SK-N-MC (cell line): ENCODE measurements at regions not wholly inside any gene's neighbourhood (a gene's known extent, or its start where the extent isn't known, plus 50 kb on each side); places are given as distances from the start of the nearest gene placed in this dataset.

Experiments
- EZH2 ChIP-seq: fragments of 200-600 bp; sonication (generic); IDR thresholded peaks from one replicate; pipeline ENCODE4 v1.6.1; 2017; ENCODE audit warnings: antibody characterized with exemption
- FOXP2 ChIP-seq: optimal IDR thresholded peaks from 2 replicates; pipeline ENCODE3; 2011; ENCODE audit warnings: mild to moderate bottlenecking, moderate library complexity; ENCODE audit not compliant: insufficient read depth; ENCODE audit errors: extremely low read length, control extremely low read depth

GRCh38 chr5:42230839-42231238 lies 192.4 kb upstream of the GHR start:
- TF ChIP-seq EZH2 (no peak), FOXP2 (no peak)
